Fibroblast of peridontal ligament (primary cell): ENCODE measurements at regions not wholly inside any gene's neighbourhood (a gene's known extent, or its start where the extent isn't known, plus 50 kb on each side); places are given as distances from the start of the nearest gene placed in this dataset.
"Not testable (repeated sequence)": the region's sequence is repeated elsewhere in the genome, so short reads cannot be mapped to it uniquely, and the experiment has no call there.

Source experiments
- DNase-seq: peaks from one replicate; pipeline ENCODE4 v3.0.0-alpha.2; 2010; ENCODE audit errors: extremely low read depth

DNA sequence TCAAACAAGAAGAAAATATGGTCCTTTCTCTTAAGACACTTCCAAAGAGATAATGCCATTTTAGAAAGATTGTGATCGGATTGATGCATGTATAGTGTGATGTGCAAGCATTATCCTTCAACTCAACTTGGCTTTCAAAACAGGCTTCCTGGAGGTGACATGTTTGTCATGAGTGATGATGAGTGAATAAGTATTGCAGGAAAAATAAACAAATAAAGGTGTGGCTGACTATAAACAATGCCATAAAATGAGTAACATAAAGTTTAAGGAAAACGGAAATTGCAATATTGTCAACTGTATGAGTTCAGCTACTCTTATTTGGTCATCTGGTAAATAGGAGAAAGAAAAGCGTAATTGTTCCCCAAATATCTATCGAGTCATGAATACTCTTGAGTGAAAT is 1283.7 kb downstream of the PCDH9 start:
- DNase-seq, result no peak

DNA sequence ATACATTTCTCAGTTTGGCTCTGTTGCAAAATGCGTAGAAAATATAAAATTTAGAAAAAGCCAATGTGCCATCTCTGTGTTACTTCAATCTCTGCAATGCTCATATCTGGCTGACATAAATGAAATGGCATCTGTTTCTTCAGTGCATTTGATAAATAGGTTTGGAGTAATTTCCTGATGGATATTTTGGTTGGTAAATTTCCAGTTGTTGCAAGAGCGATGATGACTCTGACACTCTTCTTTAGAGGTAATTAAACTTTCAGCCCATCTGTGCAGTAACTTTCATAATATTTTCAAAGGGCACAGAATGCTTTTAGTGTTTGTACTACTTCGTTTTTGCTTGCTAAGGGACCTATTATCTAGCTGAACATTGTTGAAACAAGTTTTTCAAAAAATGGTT is 1286.4 kb downstream of the PCDH9 start:
- DNase-seq, result no peak

DNA sequence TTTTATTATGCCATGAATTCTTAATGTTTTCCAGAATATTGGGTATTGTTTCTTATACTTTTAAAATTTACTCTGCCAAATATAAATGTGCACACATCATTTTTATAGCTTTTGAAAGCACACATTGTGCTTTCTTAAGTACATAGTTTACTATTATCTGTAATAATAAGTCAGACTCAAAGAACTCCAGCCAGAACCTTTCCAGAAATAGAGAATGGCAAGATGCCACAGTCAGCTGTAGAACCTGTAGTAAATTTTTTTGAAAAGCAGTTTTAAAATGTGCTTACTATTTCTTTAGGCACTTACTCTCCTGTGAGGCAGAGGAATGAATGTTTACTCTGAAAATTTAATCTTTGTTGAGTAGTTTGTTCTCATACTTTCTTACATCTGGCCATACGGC is 1287.1 kb downstream of the PCDH9 start:
- no peak for DNase-seq

DNA sequence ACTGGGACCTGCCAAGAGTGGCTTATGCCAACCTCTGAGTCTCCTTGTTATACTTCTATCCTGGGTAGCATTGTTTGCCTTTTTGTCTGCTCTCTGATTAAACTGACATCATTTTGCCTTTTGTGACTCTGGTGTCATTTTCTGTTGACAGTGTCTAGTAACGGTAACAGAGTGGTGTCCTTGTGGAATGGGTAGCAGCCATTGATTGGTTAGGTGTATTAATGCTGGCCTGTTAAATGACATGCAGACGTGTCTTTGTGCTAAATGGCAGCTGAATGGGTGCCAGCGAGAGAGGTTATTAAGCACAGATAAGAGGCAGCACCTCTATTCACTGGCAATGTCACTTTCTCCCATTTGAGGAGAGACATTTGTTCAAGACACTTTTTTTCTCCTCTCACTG is 1289.4 kb downstream of the PCDH9 start:
- no peak for DNase-seq

DNA sequence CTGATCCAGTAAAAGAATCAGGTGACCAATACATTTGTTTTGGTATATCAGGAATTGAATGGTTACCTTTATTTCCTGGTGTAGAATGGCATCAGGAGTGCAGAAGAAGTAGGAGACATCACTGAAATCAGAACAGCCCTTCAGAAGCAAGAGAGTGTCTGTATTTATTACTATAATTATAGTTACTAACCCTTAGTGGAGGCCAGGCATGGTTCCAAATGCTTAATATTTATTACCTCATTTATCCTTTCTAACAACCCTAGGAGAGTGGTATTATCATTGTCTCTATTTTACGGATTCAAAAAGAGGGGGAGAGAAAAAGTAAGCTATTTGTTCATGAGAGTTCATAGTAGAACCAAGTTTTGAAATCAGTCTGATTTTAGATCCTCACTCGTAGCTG is 1292.9 kb downstream of the PCDH9 start:
- no peak for DNase-seq

DNA sequence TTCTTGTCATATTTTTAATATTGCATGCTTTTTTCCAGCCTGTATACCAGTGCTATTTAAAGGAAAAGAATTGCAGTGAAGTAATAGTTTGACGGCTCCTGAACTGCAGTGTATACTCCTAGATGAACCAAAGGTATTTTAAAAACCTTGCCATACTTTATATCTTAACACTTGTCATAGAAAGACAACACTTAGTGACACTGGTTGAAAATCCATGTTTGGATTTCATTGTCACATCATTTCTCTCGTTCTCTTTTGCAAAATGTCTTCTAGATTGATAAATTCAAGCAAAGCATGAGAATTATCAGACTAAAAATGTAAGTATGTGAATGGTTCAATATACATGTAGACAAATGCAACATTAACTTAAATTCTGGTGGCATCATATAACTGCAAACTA is 1293.9 kb downstream of the PCDH9 start:
- DNase-seq, result no peak

DNA sequence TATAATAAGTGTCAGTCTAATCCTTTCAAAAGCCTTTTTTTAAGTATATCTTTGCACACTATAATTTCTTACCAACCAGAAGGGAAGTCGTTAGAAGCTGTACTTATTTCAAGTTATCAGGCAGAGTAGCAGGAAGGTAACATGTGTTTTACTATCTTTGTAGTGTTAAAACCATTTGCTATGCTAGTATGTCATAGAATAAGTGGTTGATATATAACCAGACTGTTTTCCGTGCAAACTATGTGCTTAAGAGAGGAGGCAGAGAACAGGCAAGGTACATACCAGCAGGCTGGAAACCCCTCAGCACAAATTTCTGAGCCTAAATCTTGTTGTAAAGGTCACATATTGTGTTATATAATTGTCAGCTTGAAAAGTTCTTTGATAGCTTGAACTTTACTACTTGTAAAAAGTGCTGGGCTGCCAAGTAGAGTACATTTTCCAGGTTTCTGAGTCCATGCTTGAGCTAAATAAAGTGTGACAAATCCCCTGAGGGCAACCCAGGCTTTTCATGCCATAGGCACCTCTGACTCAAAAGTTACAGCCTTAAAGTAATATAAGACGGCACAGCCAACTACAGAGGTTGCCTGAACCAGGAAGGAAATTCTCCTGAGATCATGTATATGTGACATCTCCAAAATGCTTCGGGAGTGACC is 1297.4 kb downstream of the PCDH9 start:
- DNase-seq, result peak; percentile 50

DNA sequence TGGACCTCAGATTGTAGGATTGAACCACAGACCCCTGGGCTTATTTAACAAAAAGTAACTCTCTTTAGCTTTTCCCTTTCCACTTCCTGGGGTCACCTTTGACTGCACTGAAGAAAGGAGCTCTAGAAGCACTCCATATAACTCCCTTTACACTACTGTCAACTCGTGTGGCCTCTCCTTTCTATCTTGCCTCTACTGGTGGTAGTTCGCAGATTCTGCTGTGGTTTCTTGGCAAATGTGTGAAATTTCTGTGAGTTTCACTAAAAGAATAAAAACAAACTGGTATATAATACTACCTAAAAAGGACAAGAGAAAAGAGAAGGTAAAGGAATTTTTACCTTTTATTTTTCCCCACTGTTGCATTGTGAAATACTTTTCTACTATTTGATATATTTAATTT is 1298.1 kb downstream of the PCDH9 start:
- DNase-seq, result no peak

DNA sequence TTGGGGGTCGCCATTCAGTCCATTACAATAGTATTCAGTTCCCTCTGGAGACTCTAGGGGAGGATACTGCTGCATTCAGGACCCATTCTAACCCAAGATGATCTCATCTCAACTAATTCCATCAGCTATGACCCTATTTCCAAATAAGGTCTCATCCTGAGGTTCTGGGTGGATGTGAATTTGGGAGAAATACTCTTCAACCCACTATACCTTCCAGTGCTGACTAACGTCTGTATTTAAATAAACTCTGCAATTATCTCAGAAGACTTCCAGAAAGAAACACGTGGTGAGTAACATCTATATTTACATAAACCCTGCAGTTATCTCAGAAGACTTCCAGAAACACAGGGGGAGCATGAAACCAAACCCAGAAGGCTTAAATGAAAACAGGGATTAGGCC is 1300.7 kb downstream of the PCDH9 start:
- DNase-seq, result peak; percentile 77

DNA sequence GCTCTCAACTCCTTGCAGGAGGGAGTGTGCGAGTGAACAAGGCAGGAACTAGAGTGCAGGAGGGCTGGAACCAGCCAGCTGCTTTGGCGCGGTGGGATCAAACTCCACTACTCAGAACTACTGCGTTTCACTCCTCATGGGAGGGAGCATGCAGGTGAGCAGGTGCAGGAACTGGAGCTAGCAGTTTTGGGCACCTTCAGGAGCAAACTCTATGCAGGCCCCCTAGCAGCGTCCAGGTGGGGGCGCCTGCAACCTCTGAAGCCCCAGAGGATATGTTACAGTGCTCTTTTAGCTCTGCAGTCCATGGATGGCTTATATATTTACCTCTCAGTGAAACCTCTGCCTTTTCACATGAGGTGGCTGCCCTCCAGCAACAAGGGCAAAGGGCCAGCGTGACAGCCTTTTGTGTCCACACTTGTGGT is 1303.4 kb downstream of the PCDH9 start:
- no peak for DNase-seq

DNA sequence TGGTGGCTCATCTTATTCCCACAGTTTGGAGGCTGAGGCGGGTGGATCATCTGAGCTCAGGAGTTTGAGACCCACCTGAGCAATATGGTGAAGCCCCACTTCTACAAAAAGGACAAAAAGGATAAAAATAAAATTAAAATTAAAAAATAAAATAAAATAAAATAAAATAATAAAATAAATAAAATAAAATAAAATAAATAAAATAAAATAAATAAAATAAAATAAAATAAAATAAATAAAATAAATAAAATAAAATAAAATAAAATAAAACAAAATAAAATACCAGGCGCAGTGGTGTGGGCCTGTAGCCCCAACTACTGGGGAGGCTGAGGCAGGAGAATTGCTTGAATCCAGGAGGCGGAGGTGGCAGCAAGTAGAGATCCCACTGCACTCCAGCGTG is 1307.3 kb downstream of the PCDH9 start:
- not testable (repeated sequence) for DNase-seq

DNA sequence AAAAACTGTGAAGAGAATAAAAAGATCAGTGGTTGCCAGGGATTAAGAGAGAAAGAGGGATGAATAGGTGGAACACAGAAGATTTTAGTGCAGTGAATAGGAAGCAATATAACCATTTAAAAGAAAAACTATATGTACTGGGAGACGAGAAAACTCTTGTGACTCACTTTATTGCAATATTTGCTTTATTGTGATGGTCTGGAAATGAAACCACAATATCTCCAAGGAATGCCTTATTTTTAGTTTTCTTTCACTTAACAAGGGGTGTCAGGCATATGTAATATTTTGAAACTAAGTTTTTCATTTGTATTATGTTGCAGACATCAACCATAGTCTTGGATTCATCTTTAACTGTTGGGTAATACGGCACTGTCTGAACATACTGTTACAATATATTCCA is 1308.2 kb downstream of the PCDH9 start:
- DNase-seq, result peak; percentile 72

DNA sequence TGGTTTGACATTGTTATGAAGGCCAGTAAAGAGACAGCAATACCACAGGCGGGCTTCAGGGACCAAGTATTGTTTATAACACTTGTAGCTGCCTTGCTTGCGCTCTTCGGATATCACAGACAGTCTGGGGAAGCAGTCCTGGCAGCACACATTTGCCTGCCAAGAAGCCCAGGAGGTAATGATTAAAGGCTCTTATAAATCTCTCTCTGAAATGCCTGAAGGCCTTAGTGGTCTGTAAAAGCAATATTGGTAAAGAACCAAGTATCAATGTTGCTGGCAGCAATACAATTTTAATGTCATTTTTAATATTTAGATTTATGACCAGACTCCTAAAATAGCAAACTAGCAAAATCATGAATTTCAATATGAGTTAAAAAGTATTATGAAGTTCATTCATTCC is 1312.4 kb downstream of the PCDH9 start:
- peak; percentile 54 for DNase-seq

DNA sequence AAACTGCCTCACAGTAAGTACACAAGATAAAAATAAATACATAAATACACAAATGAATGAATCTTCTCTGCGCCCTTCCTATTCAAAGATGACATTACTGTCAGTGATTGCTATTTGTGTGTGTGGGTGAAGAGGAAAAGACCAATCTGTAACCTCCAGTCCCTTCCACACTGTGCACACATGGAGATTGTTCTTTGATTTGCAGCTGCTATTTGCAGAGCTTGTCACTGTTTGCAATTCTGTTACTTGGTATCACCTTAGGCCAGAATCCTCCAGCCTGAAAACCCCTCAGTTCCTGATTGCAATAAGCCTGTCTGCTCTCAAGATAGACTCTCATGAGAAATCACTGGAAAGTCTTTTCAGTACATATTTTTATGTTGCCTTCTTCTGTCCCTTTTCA is 1314.9 kb downstream of the PCDH9 start:
- DNase-seq, result no peak

DNA sequence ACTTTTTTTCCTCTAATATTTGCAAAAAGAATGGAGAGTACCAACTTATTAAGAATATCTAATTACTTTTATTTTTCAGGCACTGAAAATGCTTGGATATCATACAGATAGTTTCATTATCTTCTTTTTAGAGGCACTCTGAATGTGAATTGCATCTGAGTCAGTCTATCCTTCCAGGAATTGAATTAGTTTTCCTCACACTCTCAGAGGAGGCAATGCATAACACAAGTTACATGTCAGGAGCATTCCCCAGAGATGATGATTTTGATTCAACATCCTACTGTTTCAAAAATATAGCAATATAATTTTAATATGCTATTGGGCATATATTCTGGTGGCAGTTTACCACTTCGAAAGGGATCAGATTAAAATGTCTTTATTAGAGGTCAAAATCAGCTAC is 1315.4 kb downstream of the PCDH9 start:
- peak; percentile 71 for DNase-seq

DNA sequence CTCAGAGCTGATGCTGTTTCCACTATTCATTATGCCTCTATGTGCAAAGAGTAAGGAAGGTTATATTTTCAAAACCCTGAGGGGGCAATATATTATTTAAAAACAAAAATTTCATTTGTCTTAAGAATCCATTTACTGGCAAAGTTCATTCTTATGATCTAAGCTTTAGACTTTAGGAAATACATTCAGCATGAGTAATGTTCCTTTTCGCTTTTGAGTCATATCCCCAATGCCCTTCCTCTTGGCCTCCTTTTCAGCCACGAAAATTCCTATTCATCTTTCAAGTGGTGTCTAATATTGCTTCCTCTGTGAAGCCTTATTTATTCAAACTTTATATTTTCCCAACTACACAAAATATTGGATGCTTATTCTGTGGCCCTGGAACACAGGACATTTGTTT is 1317.0 kb downstream of the PCDH9 start:
- peak; percentile 92 for DNase-seq

DNA sequence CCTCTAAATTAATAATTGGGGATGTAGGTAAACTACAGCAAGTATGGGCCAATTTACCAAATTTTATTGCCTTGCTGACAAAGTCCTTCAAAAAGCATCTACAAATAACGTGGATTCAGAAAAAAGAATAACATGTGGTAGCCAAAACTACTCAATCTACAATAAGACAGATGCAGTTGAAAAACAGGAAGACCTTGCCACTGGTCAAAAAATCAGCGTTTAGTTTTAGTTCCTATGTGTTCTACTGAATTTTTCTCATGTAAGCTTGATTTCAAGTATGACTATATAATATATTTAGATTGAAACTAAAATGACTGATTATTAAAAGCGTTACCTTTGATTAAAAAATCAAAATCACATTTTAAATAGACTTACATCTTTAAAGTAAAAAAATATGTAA is 1317.6 kb downstream of the PCDH9 start:
- DNase-seq, result no peak

DNA sequence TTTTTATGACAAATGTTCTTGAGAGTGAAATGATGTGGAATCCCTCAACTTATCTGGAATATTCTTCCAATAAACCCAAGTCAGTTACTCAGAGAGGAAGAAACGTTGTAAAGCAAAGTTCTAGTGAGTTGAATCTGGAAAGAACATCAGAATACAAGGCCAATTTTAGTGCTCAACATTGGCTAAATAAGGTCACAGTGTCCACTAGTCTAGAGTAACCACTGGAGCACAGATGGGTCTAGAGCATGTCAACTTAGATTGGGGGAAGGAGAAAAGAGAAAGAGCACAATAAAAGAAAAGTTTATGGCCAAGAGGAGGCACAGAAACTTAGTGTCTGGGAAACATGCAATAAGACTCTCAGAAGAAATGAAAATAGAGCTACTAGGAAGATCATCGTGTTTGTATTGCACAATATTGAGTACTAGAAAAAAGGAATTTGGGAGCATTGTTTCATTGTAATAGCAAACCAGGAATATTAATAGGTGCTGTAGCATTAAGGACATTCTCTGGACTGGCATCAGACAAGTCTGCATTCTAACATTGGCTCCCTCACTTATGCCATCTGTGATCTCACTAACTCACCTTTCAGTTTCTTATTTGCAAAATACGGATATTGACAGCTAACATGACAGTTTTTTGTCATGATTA is 1318.5 kb downstream of the PCDH9 start:
- DNase-seq, result no peak

DNA sequence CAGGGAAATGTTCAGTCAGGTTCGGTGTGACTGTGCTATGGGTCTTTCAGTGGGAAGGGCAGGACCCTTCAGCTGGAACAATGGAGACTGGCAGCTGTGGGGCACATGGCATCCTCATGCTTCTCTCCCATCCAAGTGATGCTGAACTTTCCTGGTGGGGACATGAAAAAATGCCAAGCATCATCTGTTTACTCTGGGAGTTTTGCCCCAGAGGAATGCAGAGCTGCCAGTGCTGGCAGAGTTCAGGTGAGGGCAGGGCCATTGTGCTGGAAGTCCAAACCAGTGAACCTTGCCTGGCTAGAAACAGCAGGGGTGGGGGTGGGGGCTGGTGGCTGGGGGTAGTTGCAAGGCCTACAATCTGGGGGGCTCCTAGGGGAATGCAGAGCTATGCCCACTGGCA is 1320.6 kb downstream of the PCDH9 start:
- DNase-seq, result no peak

DNA sequence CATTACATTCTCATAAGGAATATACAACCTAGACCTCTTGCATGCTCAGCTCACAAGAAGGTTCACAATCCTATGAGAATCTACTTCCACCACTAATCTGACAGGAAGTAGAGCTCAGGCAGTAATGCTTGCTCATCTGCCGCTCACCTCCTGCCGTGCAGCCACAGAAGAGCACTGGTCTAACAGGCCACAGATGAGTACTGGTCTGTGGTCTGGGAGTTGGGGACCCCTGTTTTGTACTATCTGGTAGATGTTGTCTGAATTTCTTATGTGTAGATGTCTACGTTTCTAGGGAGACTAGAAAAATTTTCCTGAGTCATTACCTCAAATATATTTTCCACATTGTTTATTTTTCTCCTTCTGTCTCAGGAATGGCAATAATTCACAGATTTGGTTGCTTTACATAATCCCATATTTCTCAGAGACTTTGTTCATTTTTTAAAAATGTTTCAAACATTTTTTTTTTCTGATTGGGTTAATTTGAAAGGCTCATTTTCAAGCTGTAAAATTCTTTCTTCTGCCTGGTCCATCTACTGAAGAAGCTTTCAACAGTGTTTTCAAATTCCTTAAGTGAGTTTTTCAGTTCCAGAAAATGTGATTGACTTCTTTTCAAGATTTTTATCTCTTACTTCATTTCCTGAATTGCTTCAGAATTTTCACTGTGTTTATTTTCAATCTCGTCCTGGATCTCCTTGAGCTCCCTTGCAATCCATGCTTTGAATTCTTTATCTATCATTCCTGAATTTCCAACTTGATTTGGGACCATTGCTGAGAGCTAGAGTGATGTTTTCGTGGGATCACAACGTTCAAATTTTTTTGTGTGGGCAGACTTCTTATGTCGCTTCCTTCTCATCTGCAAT is 1322.2 kb downstream of the PCDH9 start:
- peak; percentile 27 for DNase-seq

DNA sequence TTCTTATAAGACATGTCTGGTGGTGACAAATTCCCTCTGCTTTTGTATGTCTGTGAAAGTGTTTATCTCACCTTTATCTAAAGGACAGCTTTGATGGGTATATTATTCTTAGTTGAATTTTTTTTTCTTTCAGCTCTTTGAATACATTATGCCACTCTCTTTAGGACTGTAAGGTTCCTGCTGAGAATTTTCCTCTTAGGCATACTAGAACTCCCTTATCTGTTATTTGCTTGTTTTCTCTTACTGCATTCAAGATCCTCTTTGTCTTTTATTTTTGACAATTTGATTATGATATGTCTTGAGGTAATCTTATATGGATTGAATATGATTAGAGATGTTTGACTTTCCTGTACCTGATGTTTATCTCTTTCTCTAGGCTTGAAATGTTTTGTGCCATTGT is 1328.4 kb downstream of the PCDH9 start:
- no peak for DNase-seq

DNA sequence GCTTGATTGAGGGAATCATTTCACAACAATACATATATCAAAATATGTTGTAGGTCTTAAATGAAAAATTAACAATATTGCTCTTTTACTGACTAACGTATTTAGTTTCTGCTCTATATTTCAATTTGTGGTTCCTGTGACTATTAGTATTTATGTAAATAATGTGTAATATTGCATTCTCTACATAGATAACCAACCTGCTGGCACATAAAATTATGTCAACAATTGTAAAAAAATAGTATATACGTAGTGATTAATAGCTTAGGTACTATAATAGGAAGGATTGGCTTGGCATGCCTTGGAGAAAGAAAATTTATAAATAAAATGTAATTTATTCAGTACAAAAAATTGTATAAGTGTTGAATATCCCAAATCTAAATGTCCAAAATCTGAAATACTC is 1336.1 kb downstream of the PCDH9 start:
- no peak for DNase-seq

DNA sequence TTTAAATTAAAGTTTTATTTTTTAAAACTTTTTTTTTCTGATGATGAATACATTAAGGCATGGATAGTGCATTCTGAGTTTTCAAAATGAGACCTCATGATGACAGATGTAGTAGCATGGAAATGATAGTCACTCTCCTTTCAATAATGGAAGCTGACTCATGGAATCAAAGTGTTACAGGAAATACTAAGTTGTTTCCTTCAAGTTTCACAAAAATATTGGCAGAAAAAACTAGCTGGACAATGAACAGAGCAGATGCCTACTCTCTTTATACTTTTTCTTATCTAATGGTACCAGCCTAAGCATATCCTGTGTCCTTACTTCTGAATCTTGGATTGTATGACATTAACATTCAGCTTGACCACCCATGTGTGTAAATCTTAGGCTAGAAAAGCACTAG is 1337.3 kb downstream of the PCDH9 start:
- no peak for DNase-seq
